Gastroesophageal sphincter (tissue), 3 donors: ENCODE measurements at regions not wholly inside any gene's neighbourhood (a gene's known extent, or its start where the extent isn't known, plus 50 kb on each side); places are given as distances from the start of the nearest gene placed in this dataset.

ENCODE experiments used
- CTCF ChIP-seq, 4 experiments: fragments of 200-600 bp in 2 of 4; fragments of 450-650 bp in 2 of 4; sonication (generic) in 1 of 4; IDR thresholded peaks; one replicate each; pipeline ENCODE4 v1.5.1; 2017 to 2019; ENCODE audit warnings: antibody characterized with exemption in 4 of 4, mild to moderate bottlenecking in 2 of 4, moderate library complexity in 2 of 4
- EP300 ChIP-seq: sonication (generic); formaldehyde crosslinking; IDR thresholded peaks from one replicate; pipeline ENCODE4 v1.6.1; 2017; ENCODE audit warnings: antibody characterized with exemption, mild to moderate bottlenecking
- POLR2A ChIP-seq, 2 donors: fragments of 450-650 bp; IDR thresholded peaks; one replicate each; pipeline ENCODE4 v1.6.1; 2017; ENCODE audit warnings: antibody characterized with exemption in 2 of 2, mild to moderate bottlenecking in 2 of 2, moderate library complexity in 1 of 2
- POLR2AphosphoS5 ChIP-seq: sonication (generic); formaldehyde crosslinking; IDR thresholded peaks from one replicate; pipeline ENCODE4 v1.6.1; 2017; ENCODE audit warnings: antibody characterized with exemption

- TF ChIP-seq CTCF (IDR thresholded peaks at IDR 0.05) (no peak), POLR2AphosphoS5 (no peak), POLR2A (IDR thresholded peaks at IDR 0.05) (no peak), EP300 (no peak)
These were observed 386.4 kb downstream of the KCNJ2 start for GRCh38 chr17:70555723-70556122.
